Panc1 (cell line): ENCODE measurements at regions not wholly inside any gene's neighbourhood (a gene's known extent, or its start where the extent isn't known, plus 50 kb on each side); places are given as distances from the start of the nearest gene placed in this dataset.

Source experiments
- ATAC-seq: fragments of 200-7000 bp; cut with Tn5 transposase; 2 replicates; pipeline ENCODE4 v1.9.1; 2020; ENCODE audit warnings: mild to moderate bottlenecking, moderate library complexity
- BruUV-seq: library from RNA; stranded (reverse); fragments of 400-500 nt; replicated peaks from 2 replicates; lab custom pipeline; 2021; lab: Mats Ljungman, UMichigan
- CTCF ChIA-PET: fragments of 300-600 bp; sonication (Branson Sonifier 250); formaldehyde crosslinking; loops from one replicate; lab custom pipeline; 2022; ENCODE audit warnings: antibody characterized with exemption; lab: Charles Lee
- POLR2A ChIA-PET: fragments of 300-600 bp; sonication (Branson Sonifier 250); formaldehyde crosslinking; loops from one replicate; lab custom pipeline; 2022; ENCODE audit warnings: antibody characterized with exemption; lab: Charles Lee
- DNase-seq: peaks from one replicate; pipeline ENCODE4 v3.0.0-alpha.2; 2010; ENCODE audit warnings: low read depth, low spot score
- H3K27ac ChIP-seq: 2 replicates; pipeline ENCODE4 v1.5.1; 2011; ENCODE audit warnings: mild to moderate bottlenecking, low read length, inconsistent platforms
- H3K27me3 ChIP-seq: fragments of 200-500 bp; sonication (Bioruptor generic); 2 replicates; pipeline ENCODE4 v1.6.0; 2014; ENCODE audit warnings: low read length, inconsistent platforms; ENCODE audit not compliant: control insufficient read depth, insufficient read depth
- H3K36me3 ChIP-seq: fragments of 200-500 bp; sonication (Bioruptor generic); 2 replicates; pipeline ENCODE4 v1.5.1; 2014; ENCODE audit warnings: inconsistent platforms, mild to moderate bottlenecking, low read length, moderate library complexity; ENCODE audit not compliant: control insufficient read depth, insufficient read depth
- H3K4me1 ChIP-seq: 2 replicates; pipeline ENCODE4 v1.5.1; 2011; ENCODE audit warnings: inconsistent platforms, mild to moderate bottlenecking, low read length, moderate library complexity; ENCODE audit not compliant: control insufficient read depth, insufficient read depth
- H3K4me3 ChIP-seq, 2 experiments: 2 replicates each; pipeline ENCODE4 v1.5.1; 2011 to 2012; ENCODE audit warnings: low read depth in 2 of 2, low read length in 2 of 2, mild to moderate bottlenecking in 2 of 2, inconsistent platforms in 1 of 2, moderate library complexity in 1 of 2
- H3K9me3 ChIP-seq: fragments of 200-500 bp; sonication (Bioruptor generic); 2 replicates; pipeline ENCODE4 v1.5.1; 2014; ENCODE audit warnings: low read depth, mild to moderate bottlenecking, inconsistent platforms, low read length, moderate library complexity; ENCODE audit not compliant: control insufficient read depth, insufficient read depth
- POLR2AphosphoS5 ChIP-seq: IDR thresholded peaks from 2 replicates; pipeline ENCODE4 v1.6.1; 2012; ENCODE audit warnings: mild to moderate bottlenecking, low read depth, low read length, moderate library complexity
- REST ChIP-seq, 2 experiments: IDR thresholded peaks; 2 replicates each; pipeline ENCODE4 v1.6.1; 2011 to 2012; ENCODE audit warnings: low read depth in 2 of 2, control low read depth in 1 of 2, low read length in 1 of 2, mild to moderate bottlenecking in 1 of 2, moderate library complexity in 1 of 2; ENCODE audit not compliant: insufficient read depth in 1 of 2
- SIN3A ChIP-seq: IDR thresholded peaks from 2 replicates; pipeline ENCODE4 v1.6.1; 2012; ENCODE audit warnings: low read depth, mild to moderate bottlenecking, low read length, moderate library complexity, borderline replicate concordance; ENCODE audit not compliant: insufficient read depth
- TCF7L2 ChIP-seq: IDR thresholded peaks from 2 replicates; pipeline ENCODE4 v1.6.1; 2011; ENCODE audit warnings: mild to moderate bottlenecking, low read depth, low read length, inconsistent platforms
- in situ Hi-C: cut with HindIII; loops from 2 replicates; pipeline ENCODE4 v1.10.0; 2016; ENCODE audit warnings: low sequenced_read_pairs, low pct_unique_long_range_greater_than_20kb
- intact Hi-C: fragments of 100-400 bp; cut with micrococcal nuclease; formaldehyde crosslinking; loops from one replicate; pipeline ENCODE4 v1.10.0; 2022; ENCODE audit not compliant: unreplicated experiment
- TF ChIP-seq, protein P1 (sequence below): fragments of 450-650 bp; IDR thresholded peaks from 2 replicates; pipeline ENCODE4 v1.5.1; 2017; ENCODE audit warnings: mild to moderate bottlenecking

- no peaks in the 10 kb centered on the region for H3K4me1 ChIP-seq
- no peak for DNase-seq
- no peak for TF ChIP-seq REST (IDR thresholded peaks at IDR 0.05; ENCODE audit: insufficient read depth in 1 of 2, low read depth in 2 of 2, low read length in 1 of 2)
- TF ChIP-seq, protein P1, sequence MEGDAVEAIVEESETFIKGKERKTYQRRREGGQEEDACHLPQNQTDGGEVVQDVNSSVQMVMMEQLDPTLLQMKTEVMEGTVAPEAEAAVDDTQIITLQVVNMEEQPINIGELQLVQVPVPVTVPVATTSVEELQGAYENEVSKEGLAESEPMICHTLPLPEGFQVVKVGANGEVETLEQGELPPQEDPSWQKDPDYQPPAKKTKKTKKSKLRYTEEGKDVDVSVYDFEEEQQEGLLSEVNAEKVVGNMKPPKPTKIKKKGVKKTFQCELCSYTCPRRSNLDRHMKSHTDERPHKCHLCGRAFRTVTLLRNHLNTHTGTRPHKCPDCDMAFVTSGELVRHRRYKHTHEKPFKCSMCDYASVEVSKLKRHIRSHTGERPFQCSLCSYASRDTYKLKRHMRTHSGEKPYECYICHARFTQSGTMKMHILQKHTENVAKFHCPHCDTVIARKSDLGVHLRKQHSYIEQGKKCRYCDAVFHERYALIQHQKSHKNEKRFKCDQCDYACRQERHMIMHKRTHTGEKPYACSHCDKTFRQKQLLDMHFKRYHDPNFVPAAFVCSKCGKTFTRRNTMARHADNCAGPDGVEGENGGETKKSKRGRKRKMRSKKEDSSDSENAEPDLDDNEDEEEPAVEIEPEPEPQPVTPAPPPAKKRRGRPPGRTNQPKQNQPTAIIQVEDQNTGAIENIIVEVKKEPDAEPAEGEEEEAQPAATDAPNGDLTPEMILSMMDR: no peak
- no peak for TF ChIP-seq TCF7L2
- TF ChIP-seq SIN3A: no peak
- no peak for TF ChIP-seq POLR2AphosphoS5
- ChIA-PET POLR2A (no interaction called here), CTCF (no interaction called here)
- H3K4me3 ChIP-seq: no peak overlapping the region
- no peaks in the 10 kb centered on the region for H3K9me3 ChIP-seq
- H3K36me3 ChIP-seq: no peaks in the 10 kb centered on the region
- intact Hi-C loops: no loop called here
- no TSS peak for BruUV-seq
- H3K27ac ChIP-seq: no peak overlapping the region
- in situ Hi-C loops: no loop called here
- H3K27me3 ChIP-seq: no peaks in the 10 kb centered on the region
- no peak for ATAC-seq
Observed at GRCh38 chr7:88668591-88668990, 90.9 kb upstream of the ZNF804B start.

DNA sequence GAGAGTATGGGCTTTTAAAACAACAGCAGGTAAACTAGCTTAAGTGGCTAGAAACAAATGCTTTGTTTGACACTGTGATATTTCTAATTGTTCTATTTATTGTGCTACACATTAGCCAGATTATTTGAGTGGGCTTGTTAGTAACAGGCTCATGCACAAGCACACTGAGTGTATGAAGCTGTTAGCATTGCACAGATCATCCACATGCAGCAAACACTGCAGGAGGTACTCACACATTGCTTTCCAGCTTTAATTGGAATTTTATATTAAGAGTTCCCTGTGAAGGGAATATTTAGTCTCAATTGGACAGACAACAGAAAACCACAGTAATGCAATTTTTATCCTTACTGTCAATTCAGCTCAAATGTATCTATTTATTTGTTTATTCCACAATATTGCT, 92.9 kb upstream of the ZNF804B start:
- H3K36me3 ChIP-seq: no peaks in the 10 kb centered on the region
- no peaks in the 10 kb centered on the region for H3K4me1 ChIP-seq
- TF ChIP-seq REST (IDR thresholded peaks at IDR 0.05; ENCODE audit: insufficient read depth in 1 of 2, low read depth in 2 of 2, low read length in 1 of 2): no peak
- TF ChIP-seq TCF7L2: no peak
- TF ChIP-seq, protein P1: no peak
- TF ChIP-seq POLR2AphosphoS5: no peak
- no peak for TF ChIP-seq SIN3A
- intact Hi-C loops (no loop called here), in situ Hi-C loops (no loop called here)
- no peak overlapping the region for H3K27ac ChIP-seq
- no peaks in the 10 kb centered on the region; the same call in 1 of the 2 replicates for H3K9me3 ChIP-seq
- ChIA-PET POLR2A (no interaction called here), CTCF (no interaction called here)
- BruUV-seq: no TSS peak
- no peak overlapping the region for H3K4me3 ChIP-seq
- no peaks in the 10 kb centered on the region for H3K27me3 ChIP-seq
- DNase-seq (no peak), ATAC-seq (no peak)
